ENCODE measurements at regions not wholly inside any gene's neighbourhood (a gene's known extent, or its start where the extent isn't known, plus 50 kb on each side); places are given as distances from the start of the nearest gene placed in this dataset.

DNA sequence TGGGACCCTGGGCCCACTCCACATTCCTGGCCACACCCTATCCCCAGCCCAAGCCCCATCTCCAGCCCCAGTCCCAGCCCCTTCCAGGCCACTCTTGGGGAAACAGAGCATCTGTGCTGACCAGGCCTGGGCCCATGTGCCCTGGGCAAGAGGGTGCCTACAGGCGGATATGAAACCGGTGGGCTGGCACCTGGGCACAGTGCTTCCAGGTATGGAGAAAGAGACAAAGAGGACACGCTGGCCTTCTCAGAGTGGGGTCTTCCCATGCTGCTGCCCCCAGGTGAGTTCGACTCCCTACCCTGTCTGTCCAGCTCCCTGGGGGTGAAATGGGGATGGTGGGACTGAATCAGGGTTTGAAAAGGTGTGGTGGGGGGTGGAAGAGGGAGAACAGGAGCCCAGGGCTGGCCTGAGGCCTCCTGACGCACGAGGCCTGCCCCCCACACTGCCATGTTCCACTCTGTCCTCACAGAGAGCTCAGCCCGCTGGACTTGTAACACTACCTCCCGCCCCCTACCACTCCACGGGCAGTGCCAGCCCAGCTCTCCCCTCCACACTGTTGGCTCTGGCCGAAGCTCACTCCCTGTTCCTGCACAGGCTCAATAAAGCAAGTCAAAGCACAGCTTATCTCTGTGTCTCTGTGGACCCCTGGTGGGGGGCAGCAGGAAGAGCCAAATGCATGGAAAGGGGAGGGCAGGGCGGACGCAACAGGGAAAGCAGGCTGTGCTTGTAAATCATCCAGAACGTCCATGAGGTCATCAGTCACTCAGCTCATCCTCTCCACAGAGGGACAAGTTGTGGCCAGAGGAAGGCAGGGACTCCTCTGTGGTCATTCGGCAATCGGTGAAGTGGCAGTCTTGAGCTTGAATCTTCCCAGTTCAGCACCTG, 71.1 kb upstream of the TMEM97 start:
- H3K4me3 ChIP-seq (ENCODE audit: low read depth, low read length): no peak overlapping the region
- no peak for DNase-seq (ENCODE audit: low read depth)
- TF ChIP-seq, protein P1, sequence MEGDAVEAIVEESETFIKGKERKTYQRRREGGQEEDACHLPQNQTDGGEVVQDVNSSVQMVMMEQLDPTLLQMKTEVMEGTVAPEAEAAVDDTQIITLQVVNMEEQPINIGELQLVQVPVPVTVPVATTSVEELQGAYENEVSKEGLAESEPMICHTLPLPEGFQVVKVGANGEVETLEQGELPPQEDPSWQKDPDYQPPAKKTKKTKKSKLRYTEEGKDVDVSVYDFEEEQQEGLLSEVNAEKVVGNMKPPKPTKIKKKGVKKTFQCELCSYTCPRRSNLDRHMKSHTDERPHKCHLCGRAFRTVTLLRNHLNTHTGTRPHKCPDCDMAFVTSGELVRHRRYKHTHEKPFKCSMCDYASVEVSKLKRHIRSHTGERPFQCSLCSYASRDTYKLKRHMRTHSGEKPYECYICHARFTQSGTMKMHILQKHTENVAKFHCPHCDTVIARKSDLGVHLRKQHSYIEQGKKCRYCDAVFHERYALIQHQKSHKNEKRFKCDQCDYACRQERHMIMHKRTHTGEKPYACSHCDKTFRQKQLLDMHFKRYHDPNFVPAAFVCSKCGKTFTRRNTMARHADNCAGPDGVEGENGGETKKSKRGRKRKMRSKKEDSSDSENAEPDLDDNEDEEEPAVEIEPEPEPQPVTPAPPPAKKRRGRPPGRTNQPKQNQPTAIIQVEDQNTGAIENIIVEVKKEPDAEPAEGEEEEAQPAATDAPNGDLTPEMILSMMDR (conservative IDR thresholded peaks at IDR 0.05; ENCODE audit: low read depth, low read length): no peak

DNA sequence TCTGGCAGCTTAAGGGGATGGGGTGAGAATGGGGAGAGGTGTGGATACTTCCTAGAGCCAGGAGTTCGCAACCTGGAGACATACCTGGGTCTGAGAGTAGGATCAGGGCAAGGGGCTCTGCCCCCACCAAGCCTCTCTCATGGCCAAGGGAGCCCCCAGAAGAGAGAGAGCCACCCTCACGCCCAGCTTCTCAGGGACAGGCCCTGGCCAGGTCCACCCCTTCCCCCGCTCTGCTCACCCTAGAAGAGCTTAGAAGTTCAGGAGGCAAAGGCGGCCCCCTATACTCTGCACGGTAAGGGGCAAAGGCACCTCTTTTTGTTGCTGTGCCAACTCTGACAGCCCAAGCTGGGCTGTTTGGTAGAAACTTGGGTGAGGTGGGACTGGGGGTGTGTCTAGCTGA, 69.3 kb upstream of the TMEM97 start:
- no peak for DNase-seq (ENCODE audit: low read depth)
- TF ChIP-seq, protein P1 (conservative IDR thresholded peaks at IDR 0.05; ENCODE audit: low read depth, low read length): no peak
- no peak overlapping the region for H3K4me3 ChIP-seq (ENCODE audit: low read depth, low read length)

DNA sequence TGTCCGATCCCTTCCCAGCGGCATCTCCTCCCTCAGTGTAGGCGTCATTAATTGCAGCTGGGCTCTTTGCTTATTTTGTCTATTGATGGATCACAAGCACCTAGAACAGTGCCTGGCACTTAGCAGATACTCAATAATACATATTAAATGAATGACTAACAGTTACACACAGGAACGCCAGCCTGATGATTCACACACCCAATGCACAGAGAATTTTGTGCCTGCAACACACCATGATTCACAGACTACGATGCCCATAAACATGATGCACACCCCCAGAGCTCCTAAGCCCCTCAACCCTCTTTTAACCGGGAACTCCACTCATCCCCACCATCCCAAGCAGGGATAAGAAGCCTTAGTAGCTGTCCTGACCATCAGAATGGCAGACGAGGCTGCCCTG, 66.6 kb upstream of the TMEM97 start:
- no peak overlapping the region for H3K4me3 ChIP-seq (ENCODE audit: low read depth, low read length)
- TF ChIP-seq, protein P1 (conservative IDR thresholded peaks at IDR 0.05; ENCODE audit: low read depth, low read length): no peak
- no peak for DNase-seq (ENCODE audit: low read depth)

DNA sequence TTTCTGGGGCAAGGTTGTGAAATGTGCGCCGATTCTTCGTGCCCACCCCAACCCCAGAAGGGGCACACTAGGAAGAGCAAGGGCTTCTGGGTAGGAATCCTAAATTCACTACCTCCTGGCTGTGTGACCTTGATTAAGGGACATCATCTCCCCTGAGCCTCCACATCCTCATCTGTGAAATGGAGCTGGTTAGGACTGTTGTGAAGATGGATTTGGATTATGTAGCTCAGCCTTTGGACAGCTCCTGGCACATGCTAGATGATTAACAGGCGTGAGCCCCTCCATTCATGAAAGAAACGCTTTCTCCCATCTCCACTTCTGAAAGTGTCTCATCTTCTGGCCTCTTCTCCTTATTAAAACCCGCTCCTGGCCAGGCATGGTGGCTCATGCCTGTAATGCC, 65.3 kb upstream of the TMEM97 start:
- TF ChIP-seq, protein P1 (conservative IDR thresholded peaks at IDR 0.05; ENCODE audit: low read depth, low read length): no peak
- no peak overlapping the region for H3K4me3 ChIP-seq (ENCODE audit: low read depth, low read length)
- DNase-seq (ENCODE audit: low read depth): no peak

DNA sequence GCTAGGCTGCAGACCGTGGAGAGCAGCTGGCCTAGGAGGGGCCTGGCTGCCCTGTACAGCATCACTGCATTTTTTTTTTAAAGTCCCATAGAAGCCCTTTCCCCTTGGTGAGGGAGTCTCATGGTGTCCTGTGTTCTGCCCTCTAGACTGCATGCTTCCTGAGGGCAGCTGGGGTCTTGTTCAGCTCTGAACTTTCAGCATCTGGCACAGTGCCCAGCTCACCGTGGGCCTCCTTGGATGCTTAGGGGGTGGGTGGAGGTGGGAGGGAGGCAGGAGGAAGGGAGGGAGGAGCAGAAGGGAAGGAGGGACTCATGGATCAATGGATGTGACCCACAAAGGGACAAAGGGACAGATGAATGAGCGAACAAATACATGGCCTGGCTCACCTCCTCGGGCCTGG, 63.4 kb upstream of the TMEM97 start:
- TF ChIP-seq, protein P1 (conservative IDR thresholded peaks at IDR 0.05; ENCODE audit: low read depth, low read length): no peak
- H3K4me3 ChIP-seq (ENCODE audit: low read depth, low read length): no peak overlapping the region
- DNase-seq (ENCODE audit: low read depth): no peak

DNA sequence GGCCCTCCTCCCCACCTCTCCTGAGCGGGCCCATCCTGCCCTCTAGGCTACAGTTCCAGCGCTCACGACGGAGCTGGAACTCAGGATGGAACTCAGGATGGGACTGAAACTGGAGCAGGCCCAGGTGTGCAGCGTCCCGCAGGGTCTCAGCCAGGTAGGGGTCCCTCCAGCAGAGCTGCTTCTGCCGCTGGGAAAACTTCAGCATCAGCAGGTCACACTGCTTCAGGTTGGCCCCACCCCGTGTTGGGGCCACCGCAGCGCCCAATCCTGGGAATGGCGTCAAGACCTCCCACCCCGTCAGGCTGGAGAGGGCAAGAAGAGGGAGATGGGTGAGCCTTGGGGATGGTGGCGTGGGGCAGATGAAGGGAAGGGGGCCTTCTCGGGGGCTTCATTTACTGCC, 62.6 kb upstream of the TMEM97 start:
- TF ChIP-seq, protein P1 (conservative IDR thresholded peaks at IDR 0.05; ENCODE audit: low read depth, low read length): no peak
- no peak overlapping the region for H3K4me3 ChIP-seq (ENCODE audit: low read depth, low read length)
- DNase-seq (ENCODE audit: low read depth): no peak

DNA sequence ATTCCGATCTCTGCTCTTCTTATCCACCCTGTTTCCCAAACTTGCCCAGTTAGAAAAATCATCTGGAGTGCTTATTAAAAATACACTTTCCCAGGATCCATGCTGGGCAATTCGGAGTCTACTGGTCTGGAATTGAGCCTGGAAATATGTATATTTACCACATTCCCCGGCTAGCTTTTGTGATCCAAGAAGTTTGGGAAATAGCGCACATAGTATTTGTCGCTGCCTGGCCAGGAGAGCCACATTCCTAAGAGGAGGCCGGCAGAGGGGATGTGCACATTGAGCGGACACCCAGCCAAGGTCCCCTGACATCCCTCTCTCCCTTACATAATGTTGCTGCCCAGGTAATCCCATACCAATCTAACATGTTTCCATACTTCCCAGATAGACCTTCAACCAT, 62.1 kb upstream of the TMEM97 start:
- no peak for DNase-seq (ENCODE audit: low read depth)
- no peak overlapping the region for H3K4me3 ChIP-seq (ENCODE audit: low read depth, low read length)
- TF ChIP-seq, protein P1 (conservative IDR thresholded peaks at IDR 0.05; ENCODE audit: low read depth, low read length): no peak

Data from epithelial cell of proximal tubule (primary cell).